HG02678 (cell line): ENCODE measurements at regions not wholly inside any gene's neighbourhood (a gene's known extent, or its start where the extent isn't known, plus 50 kb on each side); places are given as distances from the start of the nearest gene placed in this dataset.

ENCODE experiments used
- ATAC-seq: cut with Tn5 transposase; IDR thresholded peaks from one replicate; pipeline ENCODE4 v1.9.1; 2021; ENCODE audit warnings: mild to moderate bottlenecking, moderate library complexity; ENCODE audit not compliant: unreplicated experiment

- ATAC-seq, result no peak
Observed at GRCh38 chr6:137687818-137688217, 179.2 kb upstream of the TNFAIP3 start.

GRCh38 chr6:137688230-137688971 is 178.7 kb upstream of the TNFAIP3 start:
- ATAC-seq, result no peak

GRCh38 chr6:137689377-137689776 is 177.7 kb upstream of the TNFAIP3 start:
- no peak for ATAC-seq

- ATAC-seq, result no peak
Observed at GRCh38 chr6:137690034-137690433, 177.0 kb upstream of the TNFAIP3 start.

- ATAC-seq, result no peak
Observed at GRCh38 chr6:137690721-137691120, 176.3 kb upstream of the TNFAIP3 start.

GRCh38 chr6:137692308-137692707 is 174.8 kb upstream of the TNFAIP3 start:
- ATAC-seq, result no peak

- no peak for ATAC-seq
Observed at GRCh38 chr6:137692806-137693205, 174.3 kb upstream of the TNFAIP3 start.

GRCh38 chr6:137693711-137694110 is 173.3 kb upstream of the TNFAIP3 start:
- no peak for ATAC-seq

- ATAC-seq, result no peak
Observed at GRCh38 chr6:137696765-137697164, 170.3 kb upstream of the TNFAIP3 start.

GRCh38 chr6:137697267-137697938 is 169.7 kb upstream of the TNFAIP3 start:
- peak; percentile 66 for ATAC-seq

- ATAC-seq, result no peak
Observed at GRCh38 chr6:137698636-137699030, 168.4 kb upstream of the TNFAIP3 start.

- ATAC-seq, result no peak
Observed at GRCh38 chr6:137699031-137699683, 167.9 kb upstream of the TNFAIP3 start.

- no peak for ATAC-seq
Observed at GRCh38 chr6:137700161-137700560, 166.9 kb upstream of the TNFAIP3 start.

GRCh38 chr6:137700751-137701477 is 166.1 kb upstream of the TNFAIP3 start:
- no peak for ATAC-seq

- ATAC-seq, result no peak
Observed at GRCh38 chr6:137701942-137702341, 165.1 kb upstream of the TNFAIP3 start.

- ATAC-seq, result no peak
Observed at GRCh38 chr6:137702791-137703424, 164.2 kb upstream of the TNFAIP3 start.

- ATAC-seq, result no peak
Observed at GRCh38 chr6:137704802-137705159, 162.3 kb upstream of the TNFAIP3 start.

GRCh38 chr6:137705160-137706082 is 161.6 kb upstream of the TNFAIP3 start:
- ATAC-seq, result no peak

GRCh38 chr6:137706083-137706750 is 160.8 kb upstream of the TNFAIP3 start:
- no peak for ATAC-seq
